AG04450 (cell line): ENCODE measurements at regions not wholly inside any gene's neighbourhood (a gene's known extent, or its start where the extent isn't known, plus 50 kb on each side); places are given as distances from the start of the nearest gene placed in this dataset.

Experiments used
- CTCF ChIA-PET: fragments of 300-600, 350-600 bp; formaldehyde crosslinking; extraction: SDS; loops from one replicate; lab custom pipeline; 2022; ENCODE audit warnings: antibody characterized with exemption, inconsistent platforms; lab: Charles Lee
- POLR2A ChIA-PET: fragments of 350-600 bp; formaldehyde crosslinking; extraction: SDS; loops from one replicate; lab custom pipeline; 2021; ENCODE audit warnings: antibody characterized with exemption, inconsistent platforms; lab: Yijun Ruan, JAX
- DNase-seq: peaks from one replicate; pipeline ENCODE4 v3.0.0-alpha.2; 2011; ENCODE audit warnings: low read depth, low spot score
- H3K27ac ChIP-seq: one replicate; pipeline ENCODE4 v1.5.1; 2012; ENCODE audit warnings: low read depth, low read length, control low read depth
- H3K27me3 ChIP-seq: one replicate; pipeline ENCODE4 v1.6.0; 2012; ENCODE audit warnings: low read length; ENCODE audit not compliant: control insufficient read depth, insufficient read depth
- H3K4me3 ChIP-seq: 2 replicates; pipeline ENCODE4 v1.5.1; 2011; ENCODE audit warnings: mild to moderate bottlenecking, low read depth, low read length, control low read depth
- H3K9me3 ChIP-seq: 2 replicates; pipeline ENCODE4 v1.5.1; 2012; ENCODE audit warnings: low read length; ENCODE audit not compliant: control insufficient read depth, insufficient read depth
- CTCF ChIP-seq: IDR thresholded peaks from 2 replicates; pipeline ENCODE4 v1.5.1; 2011; ENCODE audit warnings: low read depth, low read length, control low read depth, inconsistent platforms

GRCh38 chr5:17799521-17799920 is 165.3 kb downstream of the TAF11L14 start:
- ChIA-PET CTCF (no interaction called here), POLR2A (no interaction called here)
- Histone ChIP-seq H3K9me3 (no peaks in the 10 kb centered on the region), H3K4me3 (no peak overlapping the region), H3K27ac (no peak overlapping the region), H3K27me3 (no peaks in the 10 kb centered on the region)
- DNase-seq, result no peak
- no peak for TF ChIP-seq CTCF

GRCh38 chr5:17801595-17801994 is 167.3 kb downstream of the TAF11L14 start:
- H3K9me3 ChIP-seq, result no peaks in the 10 kb centered on the region
- ChIA-PET CTCF (interaction anchor here (1.0 kb wide), 1 partner anchor 586 kb away, joined by 3 read pairs; no protein-coding TSS in a partner anchor), POLR2A (no interaction called here)
- DNase-seq, result no peak
- H3K4me3 ChIP-seq, result no peak overlapping the region
- H3K27me3 ChIP-seq, result no peaks in the 10 kb centered on the region
- no peak for TF ChIP-seq CTCF
- H3K27ac ChIP-seq, result no peak overlapping the region

GRCh38 chr5:17802256-17802655 is 168.0 kb downstream of the TAF11L14 start:
- ChIA-PET CTCF (interaction anchor here (1.1 kb wide), 1 partner anchor 586 kb away, joined by 3 read pairs; no protein-coding TSS in a partner anchor), POLR2A (no interaction called here)
- Histone ChIP-seq H3K4me3 (no peak overlapping the region), H3K27ac (no peak overlapping the region), H3K27me3 (no peaks in the 10 kb centered on the region), H3K9me3 (no peaks in the 10 kb centered on the region)
- TF ChIP-seq CTCF, result no peak
- DNase-seq, result no peak

GRCh38 chr5:17803971-17804370 is 169.7 kb downstream of the TAF11L14 start:
- POLR2A ChIA-PET, result no interaction called here
- no peak for DNase-seq
- Histone ChIP-seq H3K27me3 (no peaks in the 10 kb centered on the region), H3K4me3 (no peak overlapping the region), H3K27ac (no peak overlapping the region), H3K9me3 (no peaks in the 10 kb centered on the region)
- no peak for TF ChIP-seq CTCF
- CTCF ChIA-PET, result interaction anchor here (0.8 kb wide), 1 partner anchor 500 kb away, joined by 3 read pairs; no protein-coding TSS in a partner anchor

GRCh38 chr5:17805227-17805825 is 171.1 kb downstream of the TAF11L14 start:
- Histone ChIP-seq H3K4me3 (no peak overlapping the region), H3K27ac (no peak overlapping the region), H3K27me3 (no peaks in the 10 kb centered on the region), H3K9me3 (no peaks in the 10 kb centered on the region)
- ChIA-PET CTCF (no interaction called here), POLR2A (no interaction called here)
- no peak for DNase-seq
- no peak for TF ChIP-seq CTCF
